CD14-positive monocyte (primary cell): ENCODE measurements at regions not wholly inside any gene's neighbourhood (a gene's known extent, or its start where the extent isn't known, plus 50 kb on each side); places are given as distances from the start of the nearest gene placed in this dataset.

Source experiments
- DNase-seq, 3 donors: peaks; one replicate each; pipeline ENCODE4 v3.0.0-alpha.2; 2011 to 2022
- H2AFZ ChIP-seq: 2 replicates; pipeline ENCODE4 v1.6.0; 2012; ENCODE audit warnings: mild to moderate bottlenecking, low read depth, low read length, inconsistent platforms; ENCODE audit not compliant: insufficient read depth, poor library complexity, severe bottlenecking
- H3K27ac ChIP-seq, 2 donors: 1 replicate in 1 of 2; 2 replicates in 1 of 2; pipeline ENCODE4 v1.5.1; 2012 to 2013; ENCODE audit warnings: low read length in 2 of 2, control low read depth in 1 of 2, inconsistent platforms in 1 of 2, low read depth in 1 of 2, mild to moderate bottlenecking in 1 of 2
- H3K27me3 ChIP-seq, 2 donors: one replicate each; pipeline versions ENCODE4 v1.6.0 to v1.6.1; 2011 to 2013; ENCODE audit warnings: low read length in 2 of 2; ENCODE audit not compliant: control insufficient read depth in 2 of 2, insufficient read depth in 2 of 2
- H3K36me3 ChIP-seq, 2 donors: replicated peaks in 1 of 2; 1 replicate in 1 of 2; 2 replicates in 1 of 2; pipeline versions ENCODE4 v1.5.1 to v1.6.1; 2012 to 2013; ENCODE audit warnings: low read length in 2 of 2, control low read depth in 1 of 2, inconsistent platforms in 1 of 2, mild to moderate bottlenecking in 1 of 2; ENCODE audit not compliant: insufficient read depth in 2 of 2, control insufficient read depth in 1 of 2
- H3K4me1 ChIP-seq, 2 donors: 1 replicate in 1 of 2; 2 replicates in 1 of 2; pipeline versions ENCODE4 v1.5.1 to v1.6.1; 2012 to 2013; ENCODE audit warnings: low read length in 2 of 2, control low read depth in 1 of 2, inconsistent platforms in 1 of 2, mild to moderate bottlenecking in 1 of 2, moderate library complexity in 1 of 2; ENCODE audit not compliant: insufficient read depth in 2 of 2, control insufficient read depth in 1 of 2
- H3K4me2 ChIP-seq: replicated peaks from 2 replicates; pipeline ENCODE3; 2012; ENCODE audit warnings: low read length, moderate library complexity, mild to moderate bottlenecking; ENCODE audit not compliant: poor library complexity, severe bottlenecking; ENCODE audit errors: extremely low read depth
- H3K4me3 ChIP-seq, 3 experiments: fragments of 200-600 bp in 1 of 3; sonication (generic) in 1 of 3; replicated peaks in 1 of 3; 1 replicate in 2 of 3; 2 replicates in 1 of 3; pipeline ENCODE4 v1.5.1; 2011 to 2013; ENCODE audit warnings: low read length in 3 of 3, mild to moderate bottlenecking in 3 of 3, control low read depth in 2 of 3, low read depth in 2 of 3, inconsistent platforms in 1 of 3, moderate library complexity in 1 of 3
- H3K79me2 ChIP-seq: 2 replicates; pipeline ENCODE4 v1.6.0; 2012; ENCODE audit warnings: mild to moderate bottlenecking, control low read depth, inconsistent platforms, low read length, moderate library complexity; ENCODE audit not compliant: insufficient read depth
- H3K9ac ChIP-seq: 2 replicates; pipeline ENCODE4 v1.6.0; 2017; ENCODE audit warnings: low read length, mild to moderate bottlenecking; ENCODE audit not compliant: insufficient read depth, poor library complexity, severe bottlenecking
- H3K9me3 ChIP-seq, 2 donors: replicated peaks in 1 of 2; 1 replicate in 1 of 2; 2 replicates in 1 of 2; pipeline versions ENCODE4 v1.5.1 to v1.6.1; 2012 to 2013; ENCODE audit warnings: low read length in 2 of 2, control low read depth in 1 of 2; ENCODE audit not compliant: control insufficient read depth in 1 of 2, insufficient read depth in 1 of 2
- H4K20me1 ChIP-seq: 2 replicates; pipeline ENCODE4 v1.6.0; 2012; ENCODE audit warnings: mild to moderate bottlenecking, low read length, control low read depth, moderate library complexity; ENCODE audit not compliant: insufficient read depth
- H3K27ac Mint-ChIP-seq, 7 donors: one replicate each; pipeline ENCODE4 v1.8.0; 2020; ENCODE audit warnings: mild to moderate bottlenecking in 7 of 7, mixed read lengths in 7 of 7, moderate library complexity in 6 of 7, inconsistent platforms in 2 of 7
- H3K27me3 Mint-ChIP-seq, 3 donors: one replicate each; pipeline ENCODE4 v1.8.0; 2021 to 2022; ENCODE audit warnings: low read depth in 3 of 3, mild to moderate bottlenecking in 3 of 3, mixed read lengths in 3 of 3, moderate library complexity in 3 of 3, inconsistent platforms in 1 of 3
- H3K36me3 Mint-ChIP-seq, 2 donors: one replicate each; pipeline ENCODE4 v1.8.0; 2020; ENCODE audit warnings: mixed read lengths in 2 of 2, inconsistent platforms in 1 of 2, mild to moderate bottlenecking in 1 of 2
- H3K4me1 Mint-ChIP-seq: one replicate; pipeline ENCODE4 v1.8.0; 2020; ENCODE audit warnings: mild to moderate bottlenecking, mixed read lengths
- H3K4me3 Mint-ChIP-seq, 2 donors: one replicate each; pipeline ENCODE4 v1.8.0; 2020; ENCODE audit warnings: mild to moderate bottlenecking in 2 of 2, mixed read lengths in 2 of 2, moderate library complexity in 1 of 2
- H3K9me3 Mint-ChIP-seq, 7 donors: one replicate each; pipeline ENCODE4 v1.8.0; 2020 to 2022; ENCODE audit warnings: mixed read lengths in 7 of 7, mild to moderate bottlenecking in 6 of 7, moderate library complexity in 6 of 7, inconsistent platforms in 2 of 7
- CTCF ChIP-seq: fragments of 200-600 bp; IDR thresholded peaks from one replicate; pipeline ENCODE4 v1.8.0; 2022; ENCODE audit warnings: antibody characterized with exemption, mild to moderate bottlenecking
- WGBS: methylation state at CpG from one replicate; pipeline ENCODE4 v1.1.5; 2013; ENCODE audit warnings: missing lambda C conversion rate; ENCODE audit not compliant: insufficient coverage; 5-methylcytosine and 5-hydroxymethylcytosine counted together
- intact Hi-C, 2 donors: fragments of 100-400 bp; cut with micrococcal nuclease; formaldehyde crosslinking; loops; one replicate each; pipeline versions ENCODE4 v1.15.0 to v1.15.1; 2023

- Histone ChIP-seq H3K9me3 (no peaks in the 10 kb centered on the region), H3K79me2 (no peaks in the 10 kb centered on the region), H3K36me3 (no peaks in the 10 kb centered on the region), H3K9ac (no peak overlapping the region), H2AFZ (no peak overlapping the region), H3K27ac (no peak overlapping the region), H3K4me3 (no peak overlapping the region), H4K20me1 (no peaks in the 10 kb centered on the region), H3K4me2 (no peak overlapping the region), H3K27me3 (no peaks in the 10 kb centered on the region), H3K4me1 (peaks cover 22 to 29% of the 10 kb centered on the region in 2 donors)
- no peak for DNase-seq
- whole genome bisulfite sequencing = 95% methylated on average over 2 of the region's 2 CpGs
- Mint-ChIP-seq H3K27me3 (no peaks in the 10 kb centered on the region), H3K4me3 (no peak overlapping the region), H3K4me1 (peaks cover 27% of the 10 kb centered on the region), H3K9me3 (peaks cover 0 to 6% (median 0%) of the 10 kb centered on the region in 7 donors), H3K27ac (peak overlapping the region in 1 of 7 donors; percentile 13), H3K36me3 (peaks cover 3 to 4% of the 10 kb centered on the region in 2 donors)
- TF ChIP-seq CTCF = no peak
- intact Hi-C loops = loop anchor here in 1 of 2 donors (5.0 kb wide), 1 partner anchor 34 kb away; no protein-coding TSS in a partner anchor
Observed at GRCh38 chr6:87763276-87763675, 61.2 kb upstream of the AKIRIN2 start.

GRCh38 chr6:87762116-87762515 is 60.1 kb upstream of the AKIRIN2 start:
- TF ChIP-seq CTCF = no peak
- H4K20me1 ChIP-seq = no peaks in the 10 kb centered on the region
- Mint-ChIP-seq H3K27ac (no peak overlapping the region), H3K4me3 (no peak overlapping the region), H3K4me1 (peaks cover 24% of the 10 kb centered on the region), H3K27me3 (no peaks in the 10 kb centered on the region), H3K9me3 (peaks cover 0 to 2% (median 0%) of the 10 kb centered on the region in 7 donors), H3K36me3 (peaks cover 3 to 4% of the 10 kb centered on the region in 2 donors)
- intact Hi-C loops = loop anchor here in 1 of 2 donors (5.0 kb wide), 1 partner anchor 35 kb away; no protein-coding TSS in a partner anchor
- H3K36me3 ChIP-seq = no peaks in the 10 kb centered on the region
- no peak overlapping the region for H3K27ac ChIP-seq
- H3K4me2 ChIP-seq = no peak overlapping the region
- H3K9ac ChIP-seq = no peak overlapping the region
- no peaks in the 10 kb centered on the region for H3K9me3 ChIP-seq
- H3K4me1 ChIP-seq = peaks cover 24 to 29% of the 10 kb centered on the region in 2 donors
- 100% methylated on average over 2 of the region's 3 CpGs for WGBS
- no peaks in the 10 kb centered on the region for H3K79me2 ChIP-seq
- no peaks in the 10 kb centered on the region for H3K27me3 ChIP-seq
- H3K4me3 ChIP-seq = no peak overlapping the region
- DNase-seq = no peak
- no peak overlapping the region for H2AFZ ChIP-seq
